ENCODE measurements at regions not wholly inside any gene's neighbourhood (a gene's known extent, or its start where the extent isn't known, plus 50 kb on each side); places are given as distances from the start of the nearest gene placed in this dataset.
"Not testable (repeated sequence)": the region's sequence is repeated elsewhere in the genome, so short reads cannot be mapped to it uniquely, and the experiment has no call there.

DNA sequence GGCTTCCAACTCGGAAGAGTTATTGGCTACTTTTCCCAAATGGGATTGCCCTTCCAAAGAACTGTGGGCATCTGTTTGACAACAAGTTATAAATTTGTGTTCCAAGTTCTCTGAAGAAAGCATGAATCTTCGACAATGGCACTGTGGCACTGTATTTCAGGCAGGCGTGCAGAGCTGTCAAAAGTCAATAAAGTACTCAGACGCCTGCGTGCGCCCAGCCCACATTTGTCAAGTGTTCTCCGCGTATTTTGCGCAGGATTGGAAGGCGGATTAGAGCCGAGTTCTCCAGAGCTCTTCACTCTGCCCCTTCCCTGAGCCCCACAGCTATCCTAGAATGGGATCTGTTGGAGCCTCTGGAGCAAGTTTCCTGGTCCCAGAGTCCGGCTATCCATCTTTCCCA, 103.2 kb downstream of the SLC25A47 start:
- TF ChIP-seq, protein P1, sequence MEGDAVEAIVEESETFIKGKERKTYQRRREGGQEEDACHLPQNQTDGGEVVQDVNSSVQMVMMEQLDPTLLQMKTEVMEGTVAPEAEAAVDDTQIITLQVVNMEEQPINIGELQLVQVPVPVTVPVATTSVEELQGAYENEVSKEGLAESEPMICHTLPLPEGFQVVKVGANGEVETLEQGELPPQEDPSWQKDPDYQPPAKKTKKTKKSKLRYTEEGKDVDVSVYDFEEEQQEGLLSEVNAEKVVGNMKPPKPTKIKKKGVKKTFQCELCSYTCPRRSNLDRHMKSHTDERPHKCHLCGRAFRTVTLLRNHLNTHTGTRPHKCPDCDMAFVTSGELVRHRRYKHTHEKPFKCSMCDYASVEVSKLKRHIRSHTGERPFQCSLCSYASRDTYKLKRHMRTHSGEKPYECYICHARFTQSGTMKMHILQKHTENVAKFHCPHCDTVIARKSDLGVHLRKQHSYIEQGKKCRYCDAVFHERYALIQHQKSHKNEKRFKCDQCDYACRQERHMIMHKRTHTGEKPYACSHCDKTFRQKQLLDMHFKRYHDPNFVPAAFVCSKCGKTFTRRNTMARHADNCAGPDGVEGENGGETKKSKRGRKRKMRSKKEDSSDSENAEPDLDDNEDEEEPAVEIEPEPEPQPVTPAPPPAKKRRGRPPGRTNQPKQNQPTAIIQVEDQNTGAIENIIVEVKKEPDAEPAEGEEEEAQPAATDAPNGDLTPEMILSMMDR (IDR thresholded peaks at IDR 0.05) = no peak
- CTCF ChIA-PET = interaction anchor here (0.9 kb wide), 1 partner anchor 41 kb away, joined by 4 read pairs; no protein-coding TSS in a partner anchor
- H3K27ac Mint-ChIP-seq = no peak overlapping the region
- intact Hi-C loops (cut with micrococcal nuclease) = no loop called here
- ATAC-seq = no peak
- no peak for DNase-seq
- POLR2A ChIA-PET = interaction anchor here (1.4 kb wide), 1 partner anchor 12 kb away, joined by 5 read pairs; no protein-coding TSS in a partner anchor
- no peaks in the 10 kb centered on the region for H3K27me3 Mint-ChIP-seq
- no peaks in the 10 kb centered on the region for H3K9me3 Mint-ChIP-seq
- peaks cover 4% of the 10 kb centered on the region for H3K4me1 Mint-ChIP-seq (ENCODE audit: low read depth)
- H3K4me3 Mint-ChIP-seq = no peak overlapping the region
- H3K36me3 Mint-ChIP-seq (ENCODE audit: low read depth) = no peaks in the 10 kb centered on the region

DNA sequence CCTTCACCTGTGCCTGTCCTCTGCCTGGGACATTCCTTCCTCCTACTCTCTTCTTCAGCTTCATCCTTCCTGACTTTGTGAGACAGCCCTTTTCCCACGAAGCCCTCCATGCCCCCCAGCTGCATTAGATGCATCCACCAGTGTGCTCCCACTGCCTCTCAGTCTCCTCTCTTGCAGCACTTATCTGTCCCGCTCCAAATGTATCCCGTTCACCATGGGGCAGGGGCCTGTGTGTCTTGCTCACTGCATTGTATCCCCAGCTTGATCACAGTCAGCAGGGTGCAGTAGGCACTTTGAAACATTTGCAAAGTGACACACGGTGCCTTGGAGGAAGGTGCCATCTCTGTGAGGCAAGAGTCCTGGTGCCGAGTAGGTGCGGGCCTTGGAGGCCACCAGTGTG, 104.0 kb downstream of the SLC25A47 start:
- POLR2A ChIA-PET = interaction anchor here (0.9 kb wide), 1 partner anchor 9 kb away, joined by 3 read pairs; no protein-coding TSS in a partner anchor
- Mint-ChIP-seq H3K4me1 (ENCODE audit: low read depth) (peaks cover 4% of the 10 kb centered on the region), H3K36me3 (ENCODE audit: low read depth) (no peaks in the 10 kb centered on the region), H3K27ac (no peak overlapping the region), H3K9me3 (no peaks in the 10 kb centered on the region), H3K27me3 (no peaks in the 10 kb centered on the region), H3K4me3 (no peak overlapping the region)
- DNase-seq (no peak), ATAC-seq (no peak)
- CTCF ChIA-PET = interaction anchor here (0.9 kb wide), 1 partner anchor 42 kb away, joined by 4 read pairs; no protein-coding TSS in a partner anchor
- TF ChIP-seq, protein P1 (IDR thresholded peaks at IDR 0.05) = no peak
- intact Hi-C loops (cut with micrococcal nuclease) = no loop called here

DNA sequence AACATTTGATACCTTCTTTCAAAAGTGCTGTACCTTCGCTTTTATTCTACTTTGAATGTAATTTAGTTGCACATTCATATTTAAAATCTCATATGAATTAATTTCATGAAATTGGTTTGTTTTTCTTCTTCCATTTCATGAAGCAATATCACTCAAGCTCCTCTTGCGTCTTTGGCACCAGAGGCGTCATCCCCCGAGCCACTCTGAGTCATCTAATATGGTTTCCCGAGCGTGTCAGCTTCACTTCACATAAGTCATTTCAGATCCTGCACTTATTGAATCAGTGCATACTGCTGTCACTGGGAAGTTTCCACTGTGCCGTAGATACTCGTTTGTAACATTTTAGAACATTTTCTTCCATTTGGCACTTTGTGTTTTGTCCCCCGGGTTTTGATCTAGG, 105.6 kb downstream of the SLC25A47 start:
- peaks cover 4% of the 10 kb centered on the region for H3K4me1 Mint-ChIP-seq (ENCODE audit: low read depth)
- no peaks in the 10 kb centered on the region for H3K36me3 Mint-ChIP-seq (ENCODE audit: low read depth)
- no peak for DNase-seq
- ChIA-PET POLR2A (no interaction called here), CTCF (no interaction called here)
- intact Hi-C loops (cut with micrococcal nuclease) = no loop called here
- no peak for ATAC-seq
- no peaks in the 10 kb centered on the region for H3K9me3 Mint-ChIP-seq
- H3K4me3 Mint-ChIP-seq = no peak overlapping the region
- H3K27me3 Mint-ChIP-seq = no peaks in the 10 kb centered on the region
- H3K27ac Mint-ChIP-seq = no peak overlapping the region
- TF ChIP-seq, protein P1 (IDR thresholded peaks at IDR 0.05) = no peak

DNA sequence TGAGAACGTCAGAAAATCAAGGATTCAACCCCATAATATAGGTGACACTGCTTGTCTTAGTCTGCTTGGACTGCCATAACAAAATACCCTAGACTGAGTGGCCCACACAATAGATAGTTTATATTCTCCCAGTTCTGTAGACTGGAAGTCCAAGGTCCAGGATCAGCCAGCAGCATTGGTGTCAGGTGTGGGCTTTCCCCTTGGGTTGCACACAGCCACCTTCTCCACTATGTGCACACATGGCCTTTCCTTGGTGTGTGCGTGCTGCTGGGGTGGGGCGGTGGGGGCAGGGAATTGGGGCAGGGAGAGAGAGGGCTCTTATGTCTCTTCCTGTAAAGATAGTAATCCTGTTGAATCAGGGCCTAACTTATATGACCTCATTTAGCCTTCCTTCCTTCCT, 106.4 kb downstream of the SLC25A47 start:
- no peak for ATAC-seq
- POLR2A ChIA-PET = no interaction called here
- Mint-ChIP-seq H3K27me3 (no peaks in the 10 kb centered on the region), H3K36me3 (ENCODE audit: low read depth) (no peaks in the 10 kb centered on the region), H3K4me1 (ENCODE audit: low read depth) (peaks cover 7% of the 10 kb centered on the region), H3K4me3 (no peak overlapping the region), H3K27ac (no peak overlapping the region), H3K9me3 (no peaks in the 10 kb centered on the region)
- TF ChIP-seq, protein P1 (IDR thresholded peaks at IDR 0.05) = no peak
- CTCF ChIA-PET = no interaction called here
- intact Hi-C loops (cut with micrococcal nuclease) = no loop called here
- no peak for DNase-seq

DNA sequence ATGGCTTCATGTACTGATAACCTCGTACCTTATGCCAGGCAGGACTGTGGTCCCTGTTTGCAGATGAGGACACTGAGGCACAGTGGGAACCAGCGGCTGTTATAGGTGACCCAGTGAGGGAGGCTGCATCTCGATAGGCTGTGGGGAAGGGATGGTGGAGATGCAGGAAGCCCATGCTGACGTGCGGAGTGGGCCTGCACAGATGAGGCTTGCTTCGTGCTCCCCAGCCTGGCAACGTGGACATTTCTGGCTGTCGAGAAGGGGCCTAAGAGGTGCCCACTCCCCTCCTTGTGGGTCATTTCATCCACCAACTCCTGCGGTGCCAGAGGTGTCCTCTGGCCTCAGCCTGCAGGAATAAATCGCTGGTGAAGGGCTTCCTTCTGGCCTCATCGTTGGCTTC, 107.4 kb downstream of the SLC25A47 start:
- no peak overlapping the region for H3K27ac Mint-ChIP-seq
- TF ChIP-seq, protein P1 (IDR thresholded peaks at IDR 0.05) = no peak
- ATAC-seq (no peak), DNase-seq (no peak)
- H3K9me3 Mint-ChIP-seq = no peaks in the 10 kb centered on the region
- POLR2A ChIA-PET = no interaction called here
- CTCF ChIA-PET = interaction anchor here (2.3 kb wide), 1 partner anchor 215 kb away, joined by 7 read pairs; no protein-coding TSS in a partner anchor
- intact Hi-C loops (cut with micrococcal nuclease) = no loop called here
- no peaks in the 10 kb centered on the region for H3K27me3 Mint-ChIP-seq
- H3K36me3 Mint-ChIP-seq (ENCODE audit: low read depth) = no peaks in the 10 kb centered on the region
- H3K4me1 Mint-ChIP-seq (ENCODE audit: low read depth) = peaks cover 3% of the 10 kb centered on the region
- H3K4me3 Mint-ChIP-seq = no peak overlapping the region

DNA sequence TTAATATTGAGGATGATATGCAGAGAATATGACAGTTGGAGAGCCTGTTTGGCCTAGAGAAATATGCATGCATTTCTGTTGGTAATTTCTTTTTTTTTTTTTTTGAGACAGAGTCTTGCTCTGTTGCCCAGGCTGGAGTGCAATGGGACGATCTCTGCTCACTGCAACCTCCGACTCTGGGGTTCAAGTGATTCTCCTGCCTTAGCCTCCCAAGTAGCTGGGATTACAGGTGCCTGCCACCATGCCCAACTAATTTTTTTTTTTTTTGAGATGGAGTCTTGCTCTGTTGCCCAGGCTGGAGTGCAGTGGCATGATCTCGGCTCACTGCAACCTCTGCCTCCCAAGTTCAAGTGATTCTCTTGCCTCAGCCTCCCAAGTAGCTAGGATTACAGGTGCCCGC, 108.3 kb downstream of the SLC25A47 start:
- POLR2A ChIA-PET = not testable (repeated sequence)

More for the DNA sequence above, 108.3 kb downstream of the SLC25A47 start:
- H3K4me1 Mint-ChIP-seq (ENCODE audit: low read depth); H3K27ac Mint-ChIP-seq; ATAC-seq; H3K4me3 Mint-ChIP-seq; H3K9me3 Mint-ChIP-seq; intact Hi-C loops (cut with micrococcal nuclease); DNase-seq; H3K36me3 Mint-ChIP-seq (ENCODE audit: low read depth); H3K27me3 Mint-ChIP-seq: not testable (repeated sequence)
- CTCF ChIA-PET = interaction anchor here (2.3 kb wide), 1 partner anchor 214 kb away, joined by 7 read pairs; no protein-coding TSS in a partner anchor
